LNCaP clone FGC (cell line): ENCODE measurements at regions not wholly inside any gene's neighbourhood (a gene's known extent, or its start where the extent isn't known, plus 50 kb on each side); places are given as distances from the start of the nearest gene placed in this dataset.

ENCODE experiments used
- DNase-seq: peaks from one replicate; pipeline ENCODE4 v3.0.0-alpha.2; 2011; ENCODE audit warnings: low read depth
- H3K4me3 ChIP-seq: 2 replicates; pipeline ENCODE4 v1.5.1; 2011; ENCODE audit warnings: mild to moderate bottlenecking, low read depth, low read length, control low read depth
- CTCF ChIP-seq: IDR thresholded peaks from 2 replicates; pipeline ENCODE4 v1.5.1; 2012; ENCODE audit warnings: mild to moderate bottlenecking; ENCODE audit not compliant: control insufficient read depth, insufficient read depth; ENCODE audit errors: extremely low read depth

GRCh38 chr3:132202586-132202985 is 114.6 kb upstream of the ACP3 start:
- TF ChIP-seq CTCF: no peak
- no peak overlapping the region for H3K4me3 ChIP-seq
- DNase-seq: no peak

- DNase-seq: no peak
- no peak for TF ChIP-seq CTCF
- no peak overlapping the region for H3K4me3 ChIP-seq
Measured at GRCh38 chr3:132203889-132204596, 113.2 kb upstream of the ACP3 start.

DNA sequence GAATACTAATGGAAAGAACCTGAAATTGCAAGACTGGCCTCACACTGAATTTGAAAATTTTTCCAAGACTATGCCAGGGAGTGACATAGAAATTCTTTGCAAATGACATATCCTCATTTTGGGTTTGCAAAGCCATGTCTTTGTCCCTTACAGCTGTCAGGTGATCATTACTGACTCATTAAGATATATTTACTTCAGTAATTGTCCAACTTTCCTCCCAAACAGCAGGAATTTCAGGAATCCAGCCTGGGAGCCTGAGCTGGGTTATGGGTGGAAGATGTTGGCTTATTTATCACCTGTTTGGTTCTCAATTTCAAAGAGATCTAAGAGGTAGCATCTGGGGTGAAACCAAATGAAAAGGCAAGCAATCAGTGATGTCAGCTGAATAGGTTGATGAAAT is 111.6 kb upstream of the ACP3 start:
- no peak overlapping the region for H3K4me3 ChIP-seq
- no peak for DNase-seq
- no peak for TF ChIP-seq CTCF

DNA sequence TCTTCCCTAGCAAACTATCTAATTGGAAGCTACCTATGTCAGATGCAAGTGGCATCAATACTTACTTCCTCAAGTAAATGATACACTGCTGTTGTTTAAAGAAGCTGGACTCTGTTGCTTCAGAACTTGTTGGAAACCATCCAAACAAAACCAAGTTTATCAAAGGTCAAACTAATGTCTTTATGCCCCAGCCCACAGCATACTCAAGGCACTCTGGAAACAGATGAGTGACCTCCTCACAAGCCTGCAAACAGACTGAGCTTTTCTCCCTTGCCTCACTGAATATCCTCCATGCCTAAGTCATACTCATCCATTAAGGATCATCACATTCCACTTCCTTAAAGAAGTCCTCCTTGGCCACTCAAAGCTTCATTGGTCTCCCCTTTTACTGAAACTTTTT is 107.4 kb upstream of the ACP3 start:
- no peak for DNase-seq
- TF ChIP-seq CTCF: no peak

DNA sequence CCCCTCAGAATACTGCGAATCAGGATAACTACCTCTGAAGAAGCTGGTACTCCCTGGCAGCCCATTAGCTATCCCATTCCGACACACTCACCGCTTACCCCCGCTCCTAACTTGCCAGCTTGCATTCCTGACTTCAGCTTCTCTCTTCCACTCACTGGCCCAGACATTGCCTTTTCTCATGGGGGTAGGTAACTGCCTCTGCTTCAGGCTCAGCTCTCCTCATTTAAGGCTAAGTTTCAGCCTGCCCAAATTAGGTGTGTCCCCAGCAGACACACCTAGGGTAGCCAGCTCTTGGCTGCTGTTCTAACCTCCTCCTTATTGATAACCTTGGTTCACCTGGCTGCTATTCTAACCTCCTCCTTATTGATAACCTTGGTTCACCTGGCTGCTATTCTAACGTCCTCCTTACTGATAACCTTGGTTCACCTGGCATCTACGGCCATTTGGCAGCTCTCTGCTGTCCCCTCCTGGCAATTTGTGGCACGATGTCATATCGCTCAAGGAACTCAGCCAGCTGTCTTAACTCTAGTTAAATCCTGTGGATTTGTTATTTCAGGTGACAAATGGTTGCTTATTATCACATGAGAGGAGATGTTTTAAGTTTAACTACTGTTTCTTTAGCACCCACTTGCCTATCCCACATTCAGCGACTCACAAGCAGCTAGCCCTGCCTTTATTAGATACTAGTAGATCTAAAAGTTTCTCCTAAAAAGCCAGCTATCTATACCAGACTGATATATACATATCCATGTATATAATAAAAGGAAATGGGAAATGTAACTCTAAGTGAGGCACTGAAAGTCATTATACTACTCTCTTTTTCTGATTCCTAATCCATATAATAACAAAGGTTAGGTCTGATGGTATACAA is 106.5 kb upstream of the ACP3 start:
- peak; percentile 76 for DNase-seq
- TF ChIP-seq CTCF: peak; percentile 96

More for the DNA sequence above, 107.4 kb upstream of the ACP3 start:
- no peak overlapping the region for H3K4me3 ChIP-seq

GRCh38 chr3:132211896-132212295 is 105.3 kb upstream of the ACP3 start:
- no peak for TF ChIP-seq CTCF
- no peak for DNase-seq

More for the DNA sequence above, 106.5 kb upstream of the ACP3 start:
- no peak overlapping the region for H3K4me3 ChIP-seq

More at GRCh38 chr3:132211896-132212295, 105.3 kb upstream of the ACP3 start:
- H3K4me3 ChIP-seq: no peak overlapping the region
